Endodermal cell (in vitro differentiated cells): ENCODE measurements at regions not wholly inside any gene's neighbourhood (a gene's known extent, or its start where the extent isn't known, plus 50 kb on each side); places are given as distances from the start of the nearest gene placed in this dataset.

ENCODE experiments used
- DNase-seq: peaks from one replicate; pipeline ENCODE4 v3.0.0-alpha.2; 2017
- H3K27ac ChIP-seq: 2 replicates; pipeline ENCODE4 v1.5.1; 2013; ENCODE audit warnings: mild to moderate bottlenecking, low read depth, low read length, moderate library complexity
- H3K27me3 ChIP-seq: 2 replicates; pipeline ENCODE4 v1.6.1; 2013; ENCODE audit warnings: mild to moderate bottlenecking, low read length, moderate library complexity; ENCODE audit not compliant: insufficient read depth, control insufficient read depth, poor library complexity, severe bottlenecking
- H3K36me3 ChIP-seq: 2 replicates; pipeline ENCODE4 v1.7.0; 2013; ENCODE audit warnings: mild to moderate bottlenecking, low read length, moderate library complexity; ENCODE audit not compliant: control insufficient read depth, insufficient read depth
- H3K4me1 ChIP-seq: one replicate; pipeline ENCODE4 v1.7.0; 2013; ENCODE audit warnings: low read length; ENCODE audit not compliant: control insufficient read depth, insufficient read depth
- H3K4me3 ChIP-seq: 2 replicates; pipeline ENCODE4 v1.5.1; 2013; ENCODE audit warnings: mild to moderate bottlenecking, low read length, moderate library complexity
- H3K9ac ChIP-seq: 2 replicates; pipeline ENCODE4 v1.6.1; 2013; ENCODE audit warnings: mild to moderate bottlenecking, low read length, moderate library complexity; ENCODE audit not compliant: poor library complexity, severe bottlenecking; ENCODE audit errors: extremely low read depth
- H3K9me3 ChIP-seq: 2 replicates; pipeline ENCODE4 v1.6.1; 2013; ENCODE audit warnings: mild to moderate bottlenecking, low read length, moderate library complexity; ENCODE audit not compliant: control insufficient read depth
- H3K27ac Mint-ChIP-seq: 2 replicates; pipeline ENCODE4 v1.8.0; 2020; ENCODE audit warnings: mixed read lengths
- H3K27me3 Mint-ChIP-seq: 2 replicates; pipeline ENCODE4 v1.8.0; 2021; ENCODE audit warnings: mild to moderate bottlenecking, mixed read lengths; ENCODE audit not compliant: insufficient read depth
- H3K36me3 Mint-ChIP-seq: 2 replicates; pipeline ENCODE4 v1.8.0; 2020; ENCODE audit warnings: low read depth, mixed read lengths
- H3K4me1 Mint-ChIP-seq: 2 replicates; pipeline ENCODE4 v1.8.0; 2020; ENCODE audit warnings: mixed read lengths
- H3K4me3 Mint-ChIP-seq: 2 replicates; pipeline ENCODE4 v1.8.0; 2020; ENCODE audit warnings: mild to moderate bottlenecking, moderate library complexity, mixed read lengths
- H3K9me3 Mint-ChIP-seq: 2 replicates; pipeline ENCODE4 v1.8.0; 2020; ENCODE audit warnings: mild to moderate bottlenecking, mixed read lengths
- CTCF ChIP-seq: fragments of 200-600 bp; sonication (generic); conservative IDR thresholded peaks from 2 replicates; pipeline ENCODE4 v1.5.0; 2021; ENCODE audit warnings: antibody characterized with exemption, mild to moderate bottlenecking
- WGBS, 2 experiments: methylation state at CpG; one replicate each; pipeline versions ENCODE4 v1.1.5 to v1.1.7; 2013; ENCODE audit warnings: missing lambda C conversion rate in 2 of 2, mixed read lengths in 1 of 2; ENCODE audit not compliant: insufficient coverage in 1 of 2, insufficient read length in 1 of 2; 5-methylcytosine and 5-hydroxymethylcytosine counted together

DNA sequence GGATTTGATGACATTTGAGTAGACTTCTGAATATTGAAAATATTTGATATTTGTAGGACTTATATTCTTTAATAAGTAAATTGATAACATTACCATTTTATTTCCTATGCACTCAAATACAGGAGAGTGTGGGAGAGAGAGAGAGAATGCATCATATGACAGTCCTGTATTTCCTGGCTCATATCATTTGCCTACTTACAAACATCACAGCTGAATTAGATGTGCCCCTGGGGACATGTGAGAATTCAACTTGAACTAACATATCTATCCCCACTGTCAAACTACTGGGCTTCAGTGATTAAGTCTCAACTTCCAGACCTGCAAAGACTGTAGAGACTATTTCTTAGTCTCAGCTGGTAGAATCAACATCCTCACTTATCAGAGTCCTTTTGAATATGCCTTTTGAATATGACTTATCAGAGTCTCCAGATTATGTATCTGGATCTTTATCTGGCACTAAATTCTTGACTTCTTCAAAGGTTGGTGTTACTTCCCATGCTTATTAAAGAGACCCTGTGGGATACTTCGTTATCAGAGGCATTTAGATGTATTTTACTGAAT, 75.5 kb downstream of the PABPC4L start:
- Histone ChIP-seq H3K27me3 (no peaks in the 10 kb centered on the region), H3K4me3 (no peak overlapping the region), H3K27ac (no peak overlapping the region), H3K36me3 (no peaks in the 10 kb centered on the region), H3K9me3 (peaks cover 35% of the 10 kb centered on the region), H3K4me1 (no peaks in the 10 kb centered on the region), H3K9ac (no peak overlapping the region)
- TF ChIP-seq CTCF = no peak
- Mint-ChIP-seq H3K4me1 (peaks cover 10% of the 10 kb centered on the region), H3K27ac (peak overlapping the region; percentile 80), H3K9me3 (peaks cover 26% of the 10 kb centered on the region), H3K36me3 (no peaks in the 10 kb centered on the region), H3K27me3 (no peaks in the 10 kb centered on the region), H3K4me3 (no peak overlapping the region)
- 85% methylated on average over 1 of the region's 1 CpG; no CpG with 5 or more reads in 1 of the 2 experiments for WGBS, 2 experiments
- DNase-seq = no peak

DNA sequence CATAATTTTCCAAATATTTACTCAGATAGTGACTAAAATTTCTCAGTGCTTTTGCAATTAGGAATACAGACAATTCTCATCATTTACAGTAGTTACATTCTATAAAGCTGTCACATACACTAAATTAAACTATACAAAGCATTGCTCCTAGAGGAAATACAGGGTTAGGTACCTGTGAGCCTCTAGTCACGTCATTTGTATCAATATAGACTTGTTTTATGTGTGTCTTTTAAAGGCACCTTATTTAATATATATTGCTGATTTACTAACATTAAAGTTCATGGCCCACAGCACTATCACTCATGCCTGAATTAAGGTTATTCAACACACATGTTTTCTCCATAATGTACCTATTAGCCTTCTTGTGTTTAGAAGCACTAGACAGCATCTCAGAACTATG, 78.7 kb downstream of the PABPC4L start:
- no peaks in the 10 kb centered on the region for H3K27me3 Mint-ChIP-seq

GRCh38 chr4:134117392-134118183, 84.0 kb downstream of the PABPC4L start:
- Mint-ChIP-seq H3K27me3 (no peaks in the 10 kb centered on the region), H3K27ac (no peak overlapping the region), H3K4me1 (no peaks in the 10 kb centered on the region), H3K9me3 (no peaks in the 10 kb centered on the region), H3K4me3 (no peak overlapping the region), H3K36me3 (no peaks in the 10 kb centered on the region)
- no peak for TF ChIP-seq CTCF
- Histone ChIP-seq H3K9me3 (no peaks in the 10 kb centered on the region), H3K4me3 (no peak overlapping the region), H3K27ac (no peak overlapping the region), H3K36me3 (no peaks in the 10 kb centered on the region), H3K4me1 (no peaks in the 10 kb centered on the region), H3K27me3 (no peaks in the 10 kb centered on the region), H3K9ac (no peak overlapping the region)
- WGBS, 2 experiments = 97 to 100% methylated on average over 1 to 2 of the region's 2 CpGs
- DNase-seq = no peak

More for the DNA sequence above, 78.7 kb downstream of the PABPC4L start:
- no peaks in the 10 kb centered on the region for H3K4me1 ChIP-seq
- H3K4me1 Mint-ChIP-seq = peaks cover 10% of the 10 kb centered on the region
- no peaks in the 10 kb centered on the region for H3K36me3 ChIP-seq
- no peak for TF ChIP-seq CTCF
- H3K9ac ChIP-seq = no peak overlapping the region
- H3K4me3 Mint-ChIP-seq = no peak overlapping the region
- no peak overlapping the region for H3K27ac ChIP-seq
- WGBS, 2 experiments = 100% methylated on average over 1 of the region's 1 CpG; no CpG with 5 or more reads in 1 of the 2 experiments
- no peak overlapping the region for H3K27ac Mint-ChIP-seq
- H3K27me3 ChIP-seq = no peaks in the 10 kb centered on the region
- no peak overlapping the region for H3K4me3 ChIP-seq
- DNase-seq = no peak
- peaks cover 9% of the 10 kb centered on the region for H3K9me3 Mint-ChIP-seq
- H3K9me3 ChIP-seq = peaks cover 7% of the 10 kb centered on the region
- H3K36me3 Mint-ChIP-seq = no peaks in the 10 kb centered on the region
